ENCODE measurements at regions not wholly inside any gene's neighbourhood (a gene's known extent, or its start where the extent isn't known, plus 50 kb on each side); places are given as distances from the start of the nearest gene placed in this dataset.
"Not testable (repeated sequence)": the region's sequence is repeated elsewhere in the genome, so short reads cannot be mapped to it uniquely, and the experiment has no call there.

DNA sequence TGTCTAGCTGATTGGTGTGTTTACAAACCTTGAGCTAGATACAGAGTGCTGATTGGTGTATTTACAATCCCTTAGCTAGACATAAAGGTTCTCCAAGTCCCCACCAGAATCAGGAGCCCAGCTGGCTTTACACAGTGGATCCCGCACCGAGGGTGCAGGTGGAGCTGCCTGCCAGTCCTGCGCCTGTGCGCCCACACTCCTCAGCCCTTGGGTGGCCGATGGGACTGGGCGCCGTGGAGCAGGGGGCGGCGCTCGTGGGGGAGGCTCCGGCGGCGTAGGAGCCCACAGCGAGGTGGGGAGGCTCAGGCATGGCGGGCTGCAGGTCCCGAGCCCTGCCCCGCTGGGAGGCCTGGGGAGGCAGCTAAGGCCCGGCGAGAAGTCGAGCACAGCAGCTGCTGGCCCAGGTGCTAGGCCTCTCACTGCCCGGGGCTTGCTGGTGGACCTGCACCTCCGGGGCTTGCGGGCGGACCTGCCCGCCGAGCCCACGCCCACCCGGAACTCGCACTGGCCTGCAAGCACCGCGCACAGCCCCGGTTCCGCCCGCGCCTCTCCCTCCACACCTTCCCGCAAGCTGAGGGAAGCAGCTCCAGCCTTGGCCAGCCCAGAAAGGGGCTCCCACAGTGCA lies 51.0 kb upstream of the CDYL start:
- H3K27me3 Mint-ChIP-seq, H3K36me3 Mint-ChIP-seq, DNase-seq, H3K27ac Mint-ChIP-seq, CTCF ChIA-PET, H3K4me3 Mint-ChIP-seq, H3K9me3 Mint-ChIP-seq, H3K4me1 Mint-ChIP-seq: not testable (repeated sequence)

GRCh38 chr6:4724727-4725126 lies 51.5 kb upstream of the CDYL start:
- H3K4me1 Mint-ChIP-seq, H3K9me3 Mint-ChIP-seq, H3K27ac Mint-ChIP-seq, DNase-seq, H3K36me3 Mint-ChIP-seq, CTCF ChIA-PET, H3K27me3 Mint-ChIP-seq, H3K4me3 Mint-ChIP-seq: not testable (repeated sequence)

- H3K27me3 Mint-ChIP-seq: peaks cover 4% of the 10 kb centered on the region
- no peak overlapping the region for H3K4me3 Mint-ChIP-seq
- DNase-seq: no peak
- no peak overlapping the region for H3K27ac Mint-ChIP-seq
- H3K9me3 Mint-ChIP-seq: no peaks in the 10 kb centered on the region
- CTCF ChIA-PET: no interaction called here
- no peaks in the 10 kb centered on the region for H3K4me1 Mint-ChIP-seq
- no peaks in the 10 kb centered on the region for H3K36me3 Mint-ChIP-seq
These were observed 52.8 kb upstream of the CDYL start for GRCh38 chr6:4723383-4723782.

- H3K9me3 Mint-ChIP-seq, CTCF ChIA-PET, H3K4me3 Mint-ChIP-seq, H3K27me3 Mint-ChIP-seq, H3K4me1 Mint-ChIP-seq, DNase-seq, H3K36me3 Mint-ChIP-seq, H3K27ac Mint-ChIP-seq: not testable (repeated sequence)
These were observed 54.8 kb upstream of the CDYL start for GRCh38 chr6:4721368-4721767.

DNA sequence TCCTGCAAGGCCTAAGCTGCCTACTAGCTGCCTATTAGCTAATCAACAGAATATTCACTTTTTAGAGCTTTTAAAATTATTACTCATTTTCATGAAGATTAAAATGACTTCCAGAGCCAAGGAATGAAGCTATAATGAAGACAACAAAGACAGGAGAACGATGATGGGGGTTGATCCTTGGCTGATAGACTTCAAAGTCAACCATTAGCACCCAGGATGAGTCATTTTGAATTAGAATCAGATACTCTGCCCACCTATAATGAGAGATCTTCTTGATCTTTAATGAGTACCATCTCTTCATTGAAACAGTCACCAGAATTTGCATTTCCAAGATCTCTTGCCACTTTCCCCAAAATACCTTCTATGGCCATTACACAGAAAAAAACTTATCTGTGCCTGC lies 56.7 kb upstream of the CDYL start:
- CTCF ChIA-PET: interaction anchor here (0.7 kb wide), 1 partner anchor 128 kb away, joined by 3 read pairs; no protein-coding TSS in a partner anchor
- H3K9me3 Mint-ChIP-seq: peaks cover 5% of the 10 kb centered on the region
- H3K4me1 Mint-ChIP-seq: no peaks in the 10 kb centered on the region
- no peak for DNase-seq
- no peaks in the 10 kb centered on the region for H3K36me3 Mint-ChIP-seq
- no peak overlapping the region for H3K27ac Mint-ChIP-seq
- no peaks in the 10 kb centered on the region for H3K27me3 Mint-ChIP-seq
- no peak overlapping the region for H3K4me3 Mint-ChIP-seq

- peaks cover 5% of the 10 kb centered on the region for H3K9me3 Mint-ChIP-seq
- H3K4me3 Mint-ChIP-seq: no peak overlapping the region
- CTCF ChIA-PET: no interaction called here
- no peak for DNase-seq
- H3K36me3 Mint-ChIP-seq: no peaks in the 10 kb centered on the region
- H3K27me3 Mint-ChIP-seq: no peaks in the 10 kb centered on the region
- no peaks in the 10 kb centered on the region for H3K4me1 Mint-ChIP-seq
- no peak overlapping the region for H3K27ac Mint-ChIP-seq
These were observed 58.3 kb upstream of the CDYL start for GRCh38 chr6:4717856-4718255.

DNA sequence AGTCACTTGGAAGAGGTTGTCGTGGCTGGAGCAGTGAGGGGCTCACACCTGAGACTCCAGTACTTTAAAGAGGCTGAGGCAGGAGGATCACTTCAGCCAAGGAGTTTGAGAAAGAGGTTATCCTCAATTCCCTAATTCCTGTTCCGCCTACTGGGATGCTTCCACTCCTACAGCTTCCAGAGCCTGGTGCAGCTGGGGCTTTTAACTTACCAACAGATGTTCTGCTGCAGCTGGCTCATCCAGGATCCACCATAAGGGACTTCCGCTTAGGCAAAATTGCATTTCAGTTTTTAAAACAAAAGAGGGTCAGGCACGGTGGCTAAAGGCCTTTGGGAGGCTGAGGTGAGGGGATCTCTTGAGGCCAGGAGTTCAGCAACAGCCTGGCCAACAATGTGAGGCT lies 59.1 kb upstream of the CDYL start:
- CTCF ChIA-PET: no interaction called here
- Mint-ChIP-seq H3K4me1 (no peaks in the 10 kb centered on the region), H3K4me3 (no peak overlapping the region), H3K36me3 (no peaks in the 10 kb centered on the region), H3K27ac (no peak overlapping the region), H3K9me3 (peaks cover 5% of the 10 kb centered on the region), H3K27me3 (no peaks in the 10 kb centered on the region)
- no peak for DNase-seq

DNA sequence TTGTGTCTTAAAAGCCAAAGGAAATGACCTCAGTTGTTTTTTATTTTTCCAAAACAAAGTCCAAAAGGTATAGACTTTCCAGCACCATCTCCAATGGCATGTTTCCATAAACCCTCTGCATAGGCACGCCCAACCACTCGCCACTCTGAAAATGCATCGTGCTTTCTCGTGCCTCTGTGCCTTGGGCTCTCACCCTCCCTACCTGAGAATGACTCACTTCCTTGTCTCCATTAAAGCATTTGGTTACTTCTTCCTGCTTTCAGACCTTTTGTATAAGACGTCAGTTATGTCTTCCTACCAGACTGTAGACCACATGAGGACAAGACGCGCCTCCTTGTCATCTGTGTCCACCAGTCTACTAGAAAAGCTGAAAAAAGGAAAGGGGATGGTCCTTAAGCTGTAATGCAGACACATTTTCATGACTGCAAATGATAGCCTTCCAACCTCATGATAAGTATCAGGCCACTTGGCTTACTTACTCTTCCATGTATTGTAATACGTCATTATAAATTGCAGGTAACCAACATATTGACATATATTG lies 61.2 kb upstream of the CDYL start:
- Mint-ChIP-seq H3K9me3 (peaks cover 5% of the 10 kb centered on the region), H3K36me3 (no peaks in the 10 kb centered on the region), H3K4me1 (no peaks in the 10 kb centered on the region), H3K4me3 (no peak overlapping the region), H3K27ac (no peak overlapping the region), H3K27me3 (peaks cover 5% of the 10 kb centered on the region)
- CTCF ChIA-PET: no interaction called here
- DNase-seq: no peak

- Mint-ChIP-seq H3K27ac (no peak overlapping the region), H3K9me3 (peaks cover 5% of the 10 kb centered on the region), H3K4me3 (no peak overlapping the region), H3K36me3 (no peaks in the 10 kb centered on the region), H3K4me1 (no peaks in the 10 kb centered on the region), H3K27me3 (peaks cover 5% of the 10 kb centered on the region)
- DNase-seq: no peak
- CTCF ChIA-PET: no interaction called here
These were observed 63.9 kb upstream of the CDYL start for GRCh38 chr6:4712291-4712690.

DNA sequence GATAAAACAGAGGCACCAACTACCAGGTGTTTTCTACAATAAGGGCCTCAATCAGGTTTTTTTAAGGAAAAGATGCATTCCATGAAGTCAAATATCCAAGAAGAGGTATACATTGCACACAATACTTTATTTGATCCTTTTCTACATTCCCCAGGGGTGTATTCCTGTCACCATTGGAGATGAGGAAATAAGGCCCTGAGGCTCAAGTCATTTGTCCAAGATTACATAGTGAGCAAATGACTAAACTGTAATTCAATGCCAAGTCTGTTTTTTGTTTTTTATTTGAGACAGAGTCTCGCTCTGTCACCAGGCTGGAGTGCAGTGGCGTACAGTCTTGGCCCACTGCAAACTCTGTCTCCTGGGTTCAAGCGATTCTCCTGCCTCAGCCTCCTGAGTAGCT lies 69.2 kb upstream of the CDYL start:
- Mint-ChIP-seq H3K9me3 (no peaks in the 10 kb centered on the region), H3K27me3 (peaks cover 5% of the 10 kb centered on the region)

GRCh38 chr6:4705809-4706208 lies 70.4 kb upstream of the CDYL start:
- Mint-ChIP-seq H3K4me3 (no peak overlapping the region), H3K9me3 (no peaks in the 10 kb centered on the region), H3K4me1 (no peaks in the 10 kb centered on the region), H3K36me3 (no peaks in the 10 kb centered on the region), H3K27ac (no peak overlapping the region), H3K27me3 (no peaks in the 10 kb centered on the region)
- no peak for DNase-seq
- CTCF ChIA-PET: no interaction called here

More for the DNA sequence above, 69.2 kb upstream of the CDYL start:
- Mint-ChIP-seq H3K36me3 (no peaks in the 10 kb centered on the region), H3K27ac (no peak overlapping the region), H3K4me1 (no peaks in the 10 kb centered on the region), H3K4me3 (no peak overlapping the region)
- CTCF ChIA-PET: no interaction called here
- DNase-seq: no peak

DNA sequence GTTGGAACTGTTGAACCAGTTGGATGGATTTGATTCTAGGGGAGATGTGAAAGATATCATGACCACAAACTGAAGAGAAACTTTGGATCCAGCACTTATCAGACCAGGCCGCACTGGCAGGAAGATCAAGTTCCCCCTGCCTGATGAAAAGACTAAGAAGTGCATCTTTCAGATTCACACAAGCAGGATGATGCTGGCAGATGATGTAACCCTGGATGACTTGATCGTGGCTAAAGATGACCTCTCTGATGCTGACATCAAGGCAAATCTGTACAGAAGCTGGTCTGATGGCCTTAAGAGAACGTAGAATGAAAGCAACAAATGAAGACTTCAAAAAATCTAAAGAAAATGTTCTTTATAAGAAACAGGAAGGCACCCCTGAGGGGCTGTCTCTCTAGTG lies 72.8 kb upstream of the CDYL start:
- Mint-ChIP-seq H3K4me1 (no peaks in the 10 kb centered on the region), H3K36me3 (no peaks in the 10 kb centered on the region), H3K9me3 (no peaks in the 10 kb centered on the region), H3K27ac (no peak overlapping the region), H3K27me3 (no peaks in the 10 kb centered on the region), H3K4me3 (no peak overlapping the region)
- CTCF ChIA-PET: no interaction called here
- DNase-seq: no peak

- no peak for DNase-seq
- Mint-ChIP-seq H3K27me3 (no peaks in the 10 kb centered on the region), H3K4me3 (no peak overlapping the region), H3K9me3 (no peaks in the 10 kb centered on the region), H3K36me3 (no peaks in the 10 kb centered on the region), H3K27ac (no peak overlapping the region), H3K4me1 (no peaks in the 10 kb centered on the region)
- CTCF ChIA-PET: no interaction called here
These were observed 77.1 kb upstream of the CDYL start for GRCh38 chr6:4698901-4699659.

DNA sequence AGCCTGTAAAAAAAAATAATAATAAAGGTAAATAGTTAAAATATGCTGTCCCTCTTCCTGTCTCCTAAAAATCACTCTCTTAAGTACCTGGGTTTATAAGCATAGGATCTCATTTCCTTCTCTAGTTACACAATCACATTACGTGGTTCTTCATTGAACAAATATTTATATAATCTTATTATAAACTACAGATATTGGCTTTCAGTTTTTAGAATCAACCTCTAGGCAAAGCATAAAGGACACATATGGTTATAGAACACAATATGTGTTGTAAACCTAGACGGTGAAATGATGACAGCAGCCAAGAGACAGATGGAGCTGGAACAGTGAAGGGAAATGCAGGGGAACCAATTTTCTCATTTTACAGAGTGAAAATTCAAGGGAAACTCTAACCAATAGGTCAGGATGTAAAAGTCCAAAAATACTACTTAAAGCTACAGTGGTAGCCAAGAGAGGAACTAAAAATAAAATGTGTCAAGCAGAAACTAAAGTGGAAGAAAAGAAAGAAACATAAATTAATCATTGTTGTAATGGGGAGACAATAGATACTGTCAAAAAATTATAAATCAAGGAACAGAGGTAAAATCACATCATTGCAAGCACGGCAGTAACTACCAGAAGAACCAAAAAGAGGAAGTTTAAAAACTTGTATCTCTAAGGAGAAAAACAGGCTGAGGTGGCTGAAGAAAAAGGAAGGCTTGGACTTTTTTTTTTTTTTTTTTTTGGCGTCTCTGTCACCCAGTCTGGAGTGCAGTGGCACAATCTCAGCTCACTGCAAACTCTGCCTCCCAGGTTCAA lies 82.8 kb upstream of the CDYL start:
- H3K4me3 Mint-ChIP-seq: no peak overlapping the region

GRCh38 chr6:4692664-4693063 lies 83.5 kb upstream of the CDYL start:
- CTCF ChIA-PET: no interaction called here
- Mint-ChIP-seq H3K27me3 (peaks cover 4% of the 10 kb centered on the region), H3K27ac (no peak overlapping the region), H3K9me3 (peaks cover 2% of the 10 kb centered on the region), H3K36me3 (no peaks in the 10 kb centered on the region), H3K4me1 (no peaks in the 10 kb centered on the region), H3K4me3 (no peak overlapping the region)
- DNase-seq: no peak

More for the DNA sequence above, 82.8 kb upstream of the CDYL start:
- Mint-ChIP-seq H3K27me3 (peaks cover 4% of the 10 kb centered on the region), H3K36me3 (no peaks in the 10 kb centered on the region), H3K9me3 (peaks cover 2% of the 10 kb centered on the region), H3K4me1 (no peaks in the 10 kb centered on the region), H3K27ac (peak overlapping the region; percentile 6)
- DNase-seq: no peak
- CTCF ChIA-PET: no interaction called here

Data from activated naive CD4-positive, alpha-beta T cell treated with anti-CD3 and anti-CD28 coated beads, Interleukin-2, amount 10 ng/mL, durations not matched to agents 7 days and 5 days (primary cell).